ENCODE measurements at regions not wholly inside any gene's neighbourhood (a gene's known extent, or its start where the extent isn't known, plus 50 kb on each side); places are given as distances from the start of the nearest gene placed in this dataset.

DNA sequence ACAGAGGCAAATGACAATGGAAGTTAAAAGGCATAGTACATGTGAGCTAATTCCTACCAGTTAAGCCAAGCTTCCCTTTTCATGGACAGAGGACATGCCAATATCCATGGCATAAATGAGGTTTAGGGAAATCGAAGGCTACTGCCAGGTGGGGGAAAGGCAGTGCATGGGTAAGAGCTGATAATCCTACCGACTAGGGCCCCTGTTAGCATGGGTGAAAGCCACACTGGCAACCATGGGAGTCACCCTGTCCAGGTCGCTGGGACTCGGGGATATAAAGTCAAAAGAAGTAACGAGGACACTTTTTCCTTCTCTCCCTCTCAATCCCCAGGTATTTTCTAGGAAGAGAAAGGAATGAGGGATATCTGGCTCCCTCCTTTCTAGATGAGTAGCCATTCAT lies 83.7 kb upstream of the CDH19 start:
- TF ChIP-seq, protein P1, sequence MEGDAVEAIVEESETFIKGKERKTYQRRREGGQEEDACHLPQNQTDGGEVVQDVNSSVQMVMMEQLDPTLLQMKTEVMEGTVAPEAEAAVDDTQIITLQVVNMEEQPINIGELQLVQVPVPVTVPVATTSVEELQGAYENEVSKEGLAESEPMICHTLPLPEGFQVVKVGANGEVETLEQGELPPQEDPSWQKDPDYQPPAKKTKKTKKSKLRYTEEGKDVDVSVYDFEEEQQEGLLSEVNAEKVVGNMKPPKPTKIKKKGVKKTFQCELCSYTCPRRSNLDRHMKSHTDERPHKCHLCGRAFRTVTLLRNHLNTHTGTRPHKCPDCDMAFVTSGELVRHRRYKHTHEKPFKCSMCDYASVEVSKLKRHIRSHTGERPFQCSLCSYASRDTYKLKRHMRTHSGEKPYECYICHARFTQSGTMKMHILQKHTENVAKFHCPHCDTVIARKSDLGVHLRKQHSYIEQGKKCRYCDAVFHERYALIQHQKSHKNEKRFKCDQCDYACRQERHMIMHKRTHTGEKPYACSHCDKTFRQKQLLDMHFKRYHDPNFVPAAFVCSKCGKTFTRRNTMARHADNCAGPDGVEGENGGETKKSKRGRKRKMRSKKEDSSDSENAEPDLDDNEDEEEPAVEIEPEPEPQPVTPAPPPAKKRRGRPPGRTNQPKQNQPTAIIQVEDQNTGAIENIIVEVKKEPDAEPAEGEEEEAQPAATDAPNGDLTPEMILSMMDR (IDR thresholded peaks at IDR 0.05) = no peak
- no peak for TF ChIP-seq POLR2AphosphoS5 (IDR thresholded peaks at IDR 0.05)
- no peak for TF ChIP-seq EP300 (IDR thresholded peaks at IDR 0.05)
